Astrocyte of the spinal cord (primary cell): ENCODE measurements at regions not wholly inside any gene's neighbourhood (a gene's known extent, or its start where the extent isn't known, plus 50 kb on each side); places are given as distances from the start of the nearest gene placed in this dataset.
"Not testable (repeated sequence)": the region's sequence is repeated elsewhere in the genome, so short reads cannot be mapped to it uniquely, and the experiment has no call there.

ENCODE experiments used
- DNase-seq: peaks from one replicate; pipeline ENCODE4 v3.0.0; 2011; ENCODE audit warnings: low read depth, low spot score
- H3K4me3 ChIP-seq: 2 replicates; pipeline ENCODE4 v1.5.1; 2011; ENCODE audit warnings: low read depth, mild to moderate bottlenecking, low read length, moderate library complexity
- in situ Hi-C: cut with HindIII; loops from 2 replicates; pipeline ENCODE4 v1.10.0; 2017; ENCODE audit warnings: low sequenced_read_pairs
- TF ChIP-seq, protein P1 (sequence below): IDR thresholded peaks from 2 replicates; pipeline ENCODE4 v1.5.1; 2012; ENCODE audit warnings: low read depth, mild to moderate bottlenecking, low read length, inconsistent platforms

GRCh38 chr10:2882628-2883027, 184.7 kb upstream of the PFKP start:
- in situ Hi-C loops: no loop called here
- no peak for DNase-seq
- H3K4me3 ChIP-seq: no peak overlapping the region
- TF ChIP-seq, protein P1, sequence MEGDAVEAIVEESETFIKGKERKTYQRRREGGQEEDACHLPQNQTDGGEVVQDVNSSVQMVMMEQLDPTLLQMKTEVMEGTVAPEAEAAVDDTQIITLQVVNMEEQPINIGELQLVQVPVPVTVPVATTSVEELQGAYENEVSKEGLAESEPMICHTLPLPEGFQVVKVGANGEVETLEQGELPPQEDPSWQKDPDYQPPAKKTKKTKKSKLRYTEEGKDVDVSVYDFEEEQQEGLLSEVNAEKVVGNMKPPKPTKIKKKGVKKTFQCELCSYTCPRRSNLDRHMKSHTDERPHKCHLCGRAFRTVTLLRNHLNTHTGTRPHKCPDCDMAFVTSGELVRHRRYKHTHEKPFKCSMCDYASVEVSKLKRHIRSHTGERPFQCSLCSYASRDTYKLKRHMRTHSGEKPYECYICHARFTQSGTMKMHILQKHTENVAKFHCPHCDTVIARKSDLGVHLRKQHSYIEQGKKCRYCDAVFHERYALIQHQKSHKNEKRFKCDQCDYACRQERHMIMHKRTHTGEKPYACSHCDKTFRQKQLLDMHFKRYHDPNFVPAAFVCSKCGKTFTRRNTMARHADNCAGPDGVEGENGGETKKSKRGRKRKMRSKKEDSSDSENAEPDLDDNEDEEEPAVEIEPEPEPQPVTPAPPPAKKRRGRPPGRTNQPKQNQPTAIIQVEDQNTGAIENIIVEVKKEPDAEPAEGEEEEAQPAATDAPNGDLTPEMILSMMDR: no peak

GRCh38 chr10:2881720-2882620, 185.4 kb upstream of the PFKP start:
- TF ChIP-seq, protein P1: no peak
- H3K4me3 ChIP-seq: no peak overlapping the region
- no peak for DNase-seq
- in situ Hi-C loops: no loop called here

DNA sequence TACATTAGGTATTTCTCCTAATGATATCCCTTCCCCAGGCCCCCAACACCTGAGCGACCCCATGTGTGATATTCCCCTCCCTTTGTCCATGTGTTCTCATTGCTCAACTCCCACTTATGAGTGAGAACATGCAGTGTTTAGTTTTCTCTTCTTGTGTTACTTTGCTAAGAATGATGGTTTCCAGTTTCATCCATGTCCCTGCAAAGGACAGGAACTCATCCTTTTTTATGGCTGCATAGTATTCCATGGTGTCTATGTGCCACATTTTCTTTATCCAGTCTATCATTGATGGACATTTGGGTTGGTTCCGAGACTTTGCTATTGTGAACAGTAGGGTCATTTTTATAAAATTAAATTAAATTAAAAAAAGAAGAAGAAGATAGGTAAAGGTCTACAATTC, 187.3 kb upstream of the PFKP start:
- in situ Hi-C loops, DNase-seq, H3K4me3 ChIP-seq: not testable (repeated sequence)

DNA sequence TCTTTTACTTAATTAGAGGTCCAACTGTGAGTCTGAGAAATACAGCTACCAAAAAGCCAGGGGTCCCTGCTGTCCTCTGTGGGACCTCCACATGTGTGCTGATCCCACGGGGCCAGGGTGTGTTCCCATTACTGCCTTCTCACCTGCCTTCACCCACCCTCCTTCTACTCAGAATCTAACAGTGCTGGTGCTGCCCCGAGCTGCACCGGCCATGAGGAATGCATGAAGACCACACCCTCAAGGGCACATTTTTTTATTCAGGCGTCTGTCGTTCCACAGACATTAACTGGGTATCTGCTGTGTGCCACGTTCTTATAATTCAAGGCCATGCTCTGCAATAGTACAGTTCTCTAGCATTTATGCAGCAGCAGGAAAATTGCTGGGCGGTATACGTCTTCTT, 188.5 kb upstream of the PFKP start:
- in situ Hi-C loops: no loop called here
- TF ChIP-seq, protein P1: no peak
- DNase-seq: no peak

DNA sequence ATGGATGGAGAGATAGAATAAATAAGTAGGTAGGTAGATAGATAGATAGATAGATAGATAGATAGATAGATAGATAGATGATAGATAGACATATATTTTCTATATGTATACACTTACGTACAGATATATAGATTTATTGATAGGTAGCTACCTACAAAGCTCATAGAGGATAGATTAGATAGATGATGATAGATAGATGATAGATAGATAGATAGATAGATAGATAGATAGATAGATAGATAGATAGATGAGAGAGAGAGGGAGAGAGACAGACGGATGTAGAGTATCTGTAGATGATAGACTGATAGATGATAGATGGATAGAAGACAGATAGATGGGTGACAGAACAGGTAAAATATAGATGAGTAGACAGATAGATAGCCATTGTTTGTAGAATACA, 191.3 kb upstream of the PFKP start:
- DNase-seq: no peak
- no peak overlapping the region for H3K4me3 ChIP-seq
- in situ Hi-C loops: no loop called here
- TF ChIP-seq, protein P1: no peak

More for the DNA sequence above, 188.5 kb upstream of the PFKP start:
- H3K4me3 ChIP-seq: no peak overlapping the region

- TF ChIP-seq, protein P1: no peak
- in situ Hi-C loops: no loop called here
- no peak overlapping the region for H3K4me3 ChIP-seq
- DNase-seq: no peak
Measured at GRCh38 chr10:2874963-2875362, 192.4 kb upstream of the PFKP start.

GRCh38 chr10:2873769-2874168, 193.6 kb upstream of the PFKP start:
- TF ChIP-seq, protein P1: no peak
- no peak overlapping the region for H3K4me3 ChIP-seq
- in situ Hi-C loops: no loop called here
- DNase-seq: no peak
